ENCODE measurements at regions not wholly inside any gene's neighbourhood (a gene's known extent, or its start where the extent isn't known, plus 50 kb on each side); places are given as distances from the start of the nearest gene placed in this dataset.

- TF ChIP-seq CTCF (IDR thresholded peaks at IDR 0.05) (no peak), POLR2A (IDR thresholded peaks at IDR 0.05) (no peak)
These were observed 319.6 kb downstream of the RWDD3 start for GRCh38 chr1:95553595-95553994.
